ENCODE measurements at regions not wholly inside any gene's neighbourhood (a gene's known extent, or its start where the extent isn't known, plus 50 kb on each side); places are given as distances from the start of the nearest gene placed in this dataset.
"Not testable (repeated sequence)": the region's sequence is repeated elsewhere in the genome, so short reads cannot be mapped to it uniquely, and the experiment has no call there.

GRCh38 chr10:9262770-9263169, 1208.3 kb downstream of the GATA3 start:
- no peak overlapping the region for H3K9ac ChIP-seq (ENCODE audit: low read depth in 1 of 2, low read length in 2 of 2)

GRCh38 chr10:9268176-9268575, 1213.7 kb downstream of the GATA3 start:
- no peak for DNase-seq (ENCODE audit: low spot score)
- Histone ChIP-seq H3K4me1 (ENCODE audit: control insufficient read depth in 4 of 4, insufficient read depth in 4 of 4, low read length in 3 of 4) (no peaks in the 10 kb centered on the region), H3K36me3 (ENCODE audit: control insufficient read depth in 4 of 4, insufficient read depth in 3 of 4, low read depth in 1 of 4, low read length in 3 of 4) (no peaks in the 10 kb centered on the region), H3K4me3 (ENCODE audit: low read depth in 1 of 3, low read length in 3 of 3) (no peak overlapping the region), H3K27ac (ENCODE audit: low read depth in 1 of 2, low read length in 2 of 2) (no peak overlapping the region), H3K9me3 (ENCODE audit: control insufficient read depth in 4 of 4, low read length in 3 of 4) (no peaks in the 10 kb centered on the region), H3K27me3 (ENCODE audit: control insufficient read depth in 4 of 4, insufficient read depth in 4 of 4, low read length in 3 of 4) (peaks cover 0 to 8% (median under 1%) of the 10 kb centered on the region in 4 donors), H3K9ac (ENCODE audit: low read depth in 1 of 2, low read length in 2 of 2) (no peak overlapping the region)
- WGBS, result 46% methylated on average over 5 of the region's 5 CpGs
- no peak for TF ChIP-seq RAD21 (IDR thresholded peaks at IDR 0.05)
- no peak for TF ChIP-seq EGR1 (IDR thresholded peaks at IDR 0.05; ENCODE audit: low read depth in 2 of 2)
- TF ChIP-seq SP1 (IDR thresholded peaks at IDR 0.05), result no peak
- TF ChIP-seq FOXA1 (IDR thresholded peaks at IDR 0.05), result no peak
- no peak for TF ChIP-seq HNF4A (conservative IDR thresholded peaks at IDR 0.05)
- no peak for TF ChIP-seq REST (IDR thresholded peaks at IDR 0.05)
- no peak for TF ChIP-seq GABPA (IDR thresholded peaks at IDR 0.05 in 1 of 2, conservative IDR thresholded peaks at IDR 0.05 in 1 of 2)
- no peak for TF ChIP-seq FOXA2 (IDR thresholded peaks at IDR 0.05)
- TF ChIP-seq CTCF (IDR thresholded peaks at IDR 0.05; ENCODE audit: low read depth, low read length, missing input control), result no peak
- no peak for TF ChIP-seq ATF3 (IDR thresholded peaks at IDR 0.05)
- no peak for TF ChIP-seq YY1 (IDR thresholded peaks at IDR 0.05)
- TF ChIP-seq TAF1 (conservative IDR thresholded peaks at IDR 0.05), result no peak
- TF ChIP-seq RXRA (IDR thresholded peaks at IDR 0.05), result no peak
- no peak for TF ChIP-seq ZBTB33 (IDR thresholded peaks at IDR 0.05)
- no peak for TF ChIP-seq MAX (IDR thresholded peaks at IDR 0.05)
- TF ChIP-seq HNF4G (IDR thresholded peaks at IDR 0.05), result no peak

More at GRCh38 chr10:9262770-9263169, 1208.3 kb downstream of the GATA3 start:
- DNase-seq (ENCODE audit: low spot score), result no peak
- peaks cover 0 to 10% (median under 1%) of the 10 kb centered on the region in 4 donors for H3K27me3 ChIP-seq (ENCODE audit: control insufficient read depth in 4 of 4, insufficient read depth in 4 of 4, low read length in 3 of 4)
- H3K27ac ChIP-seq (ENCODE audit: low read depth in 1 of 2, low read length in 2 of 2), result no peak overlapping the region
- no peaks in the 10 kb centered on the region for H3K36me3 ChIP-seq (ENCODE audit: control insufficient read depth in 4 of 4, insufficient read depth in 3 of 4, low read depth in 1 of 4, low read length in 3 of 4)
- H3K9me3 ChIP-seq (ENCODE audit: control insufficient read depth in 4 of 4, low read length in 3 of 4), result no peaks in the 10 kb centered on the region
- no peak for TF ChIP-seq JUND (IDR thresholded peaks at IDR 0.05)
- no peak for TF ChIP-seq SP1 (IDR thresholded peaks at IDR 0.05)
- no peaks in the 10 kb centered on the region for H3K4me1 ChIP-seq (ENCODE audit: control insufficient read depth in 4 of 4, insufficient read depth in 4 of 4, low read length in 3 of 4)
- 22% methylated on average over 1 of the region's 1 CpG for WGBS
- no peak overlapping the region for H3K4me3 ChIP-seq (ENCODE audit: low read depth in 1 of 3, low read length in 3 of 3)

- H3K36me3 ChIP-seq (ENCODE audit: control insufficient read depth in 4 of 4, insufficient read depth in 3 of 4, low read depth in 1 of 4, low read length in 3 of 4); H3K4me1 ChIP-seq (ENCODE audit: control insufficient read depth in 4 of 4, insufficient read depth in 4 of 4, low read length in 3 of 4); H3K9ac ChIP-seq (ENCODE audit: low read depth in 1 of 2, low read length in 2 of 2); H3K27me3 ChIP-seq (ENCODE audit: control insufficient read depth in 4 of 4, insufficient read depth in 4 of 4, low read length in 3 of 4); H3K4me3 ChIP-seq (ENCODE audit: low read depth in 1 of 3, low read length in 3 of 3); DNase-seq (ENCODE audit: low spot score); H3K9me3 ChIP-seq (ENCODE audit: control insufficient read depth in 4 of 4, low read length in 3 of 4); H3K27ac ChIP-seq (ENCODE audit: low read depth in 1 of 2, low read length in 2 of 2): not testable (repeated sequence)
- WGBS, result 95% methylated on average over 47 of the region's 61 CpGs
These were observed 1218.8 kb downstream of the GATA3 start for GRCh38 chr10:9273126-9273833.
